GM12878 (cell line): ENCODE measurements at regions not wholly inside any gene's neighbourhood (a gene's known extent, or its start where the extent isn't known, plus 50 kb on each side); places are given as distances from the start of the nearest gene placed in this dataset.

Experiments
- CTCF ChIP-seq, 3 experiments: IDR thresholded peaks in 2 of 3; conservative IDR thresholded peaks in 1 of 3; 2 replicates each; pipeline ENCODE4 v1.5.1; 2011; ENCODE audit warnings: low read depth in 3 of 3, low read length in 3 of 3, mild to moderate bottlenecking in 3 of 3, control low read depth in 2 of 3, moderate library complexity in 2 of 3, inconsistent platforms in 1 of 3, mixed read lengths in 1 of 3; ENCODE audit not compliant: control insufficient read depth in 2 of 3, insufficient read depth in 1 of 3; ENCODE audit errors: extremely low read depth in 1 of 3
- EZH2 ChIP-seq: IDR thresholded peaks from 2 replicates; pipeline ENCODE4 v1.6.1; 2012; ENCODE audit warnings: low read depth, mild to moderate bottlenecking, control low read depth, inconsistent platforms, low read length, borderline replicate concordance; ENCODE audit not compliant: control insufficient read depth
- GABPA ChIP-seq: IDR thresholded peaks from 2 replicates; pipeline ENCODE4 v1.6.1; 2014; ENCODE audit warnings: antibody characterized with exemption, low read depth, mild to moderate bottlenecking, inconsistent platforms
- REST ChIP-seq: IDR thresholded peaks from 2 replicates; pipeline ENCODE4 v1.6.1; 2012; ENCODE audit warnings: mild to moderate bottlenecking, low read depth, low read length
- RFX5 ChIP-seq: IDR thresholded peaks from 2 replicates; pipeline ENCODE4 v1.6.1; 2011; ENCODE audit warnings: low read depth, low read length, improper control_type of control experiment
- SREBF1 ChIP-seq: IDR thresholded peaks from 2 replicates; pipeline ENCODE4 v1.6.1; 2012; ENCODE audit warnings: mild to moderate bottlenecking, low read length

- no peak for TF ChIP-seq SREBF1
- no peak for TF ChIP-seq RFX5
- TF ChIP-seq CTCF (IDR thresholded peaks at IDR 0.05 in 2 of 3, conservative IDR thresholded peaks at IDR 0.05 in 1 of 3; ENCODE audit: control insufficient read depth in 2 of 3, extremely low read depth in 1 of 3, insufficient read depth in 1 of 3, low read depth in 3 of 3, low read length in 3 of 3): no peak
- no peak for TF ChIP-seq GABPA
- TF ChIP-seq EZH2: no peak
- TF ChIP-seq REST: no peak
Measured at GRCh38 chr11:91846002-91846401, 378.6 kb upstream of the FAT3 start.
